ENCODE measurements at regions not wholly inside any gene's neighbourhood (a gene's known extent, or its start where the extent isn't known, plus 50 kb on each side); places are given as distances from the start of the nearest gene placed in this dataset.
A peak's percentile ranks its signal among the peaks of the same experiment; 100 is the strongest.

DNA sequence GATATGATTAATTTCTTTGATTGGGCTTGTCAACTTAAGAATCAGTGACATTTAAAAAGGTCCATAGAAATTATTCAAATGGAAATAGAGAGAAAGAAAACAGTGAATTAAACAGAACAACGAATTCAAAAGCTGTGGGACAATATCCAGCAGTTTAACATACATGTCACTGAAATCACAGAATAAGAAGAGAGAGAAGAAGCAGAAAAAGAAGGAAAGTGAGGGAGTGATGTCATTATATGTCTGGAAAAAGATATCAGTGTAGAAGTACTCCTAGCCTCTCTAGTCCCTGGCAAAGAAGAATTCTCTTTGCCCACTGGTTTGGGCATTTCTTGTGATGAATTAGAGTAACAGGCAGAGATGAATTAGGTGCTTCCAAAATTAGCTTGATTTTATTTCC is 109.2 kb upstream of the ABCA1 start:
- H3K9me3 ChIP-seq (ENCODE audit: control insufficient read depth, insufficient read depth, low read depth, low read length) = no peaks in the 10 kb centered on the region
- H3K4me3 ChIP-seq (ENCODE audit: low read depth, low read length) = no peak overlapping the region
- H3K27ac ChIP-seq (ENCODE audit: extremely low read depth, low read depth, low read length) = no peak overlapping the region
- no peaks in the 10 kb centered on the region for H3K36me3 ChIP-seq (ENCODE audit: control insufficient read depth in 2 of 2, insufficient read depth in 1 of 2, low read length in 2 of 2)
- no peaks in the 10 kb centered on the region for H3K4me1 ChIP-seq (ENCODE audit: control insufficient read depth, insufficient read depth, low read length)
- POLR2A ChIA-PET = no interaction called here
- CTCF ChIA-PET = interaction anchor here (0.5 kb wide), 1 partner anchor 20 kb away, joined by 3 read pairs; no protein-coding TSS in a partner anchor
- peak; percentile 80 for TF ChIP-seq SETDB1 (IDR thresholded peaks at IDR 0.05; ENCODE audit: insufficient read length, low read length)
- peak; percentile 58; the same call in 1 of the 2 replicates for TF ChIP-seq TRIM28 (IDR thresholded peaks at IDR 0.05; ENCODE audit: borderline replicate concordance, low read length)
- no peak for TF ChIP-seq ZNF121 (tag by site-specific recombination; IDR thresholded peaks at IDR 0.05)

DNA sequence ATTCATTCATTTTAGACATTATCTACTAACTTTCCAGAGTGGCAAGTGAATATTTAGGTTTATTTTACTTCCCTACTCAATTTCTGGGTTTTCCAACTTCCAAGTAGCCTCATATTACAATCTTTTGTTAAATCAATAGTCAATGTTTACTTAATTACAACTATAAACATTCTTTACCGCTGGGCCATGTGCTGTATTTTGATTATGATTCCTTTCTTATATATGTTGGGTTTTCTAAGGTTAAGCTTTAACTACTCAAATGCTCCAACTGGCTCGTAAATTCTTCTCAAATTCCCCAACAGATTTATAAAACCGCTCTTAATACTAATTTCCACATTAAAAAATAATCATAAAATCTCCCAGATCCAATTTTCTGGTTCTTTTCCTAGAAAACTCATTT is 110.1 kb upstream of the ABCA1 start:
- H3K36me3 ChIP-seq (ENCODE audit: control insufficient read depth in 2 of 2, insufficient read depth in 1 of 2, low read length in 2 of 2) = no peaks in the 10 kb centered on the region
- no peaks in the 10 kb centered on the region for H3K9me3 ChIP-seq (ENCODE audit: control insufficient read depth, insufficient read depth, low read depth, low read length)
- no peak overlapping the region for H3K27ac ChIP-seq (ENCODE audit: extremely low read depth, low read depth, low read length)
- CTCF ChIA-PET = no interaction called here
- POLR2A ChIA-PET = no interaction called here
- H3K4me3 ChIP-seq (ENCODE audit: low read depth, low read length) = no peak overlapping the region
- TF ChIP-seq PRDM1 (tag by site-specific recombination; IDR thresholded peaks at IDR 0.05) (no peak), SP7 (tag by site-specific recombination; IDR thresholded peaks at IDR 0.05) (no peak), ZNF529 (tag by site-specific recombination; IDR thresholded peaks at IDR 0.05; ENCODE audit: insufficient replicate concordance) (no peak), ZNF555 (tag by site-specific recombination; conservative IDR thresholded peaks at IDR 0.05) (no peak), KLF10 (tag by site-specific recombination; IDR thresholded peaks at IDR 0.05) (no peak), ZNF843 (tag by site-specific recombination; IDR thresholded peaks at IDR 0.05) (no peak), ZXDB (tag by site-specific recombination; IDR thresholded peaks at IDR 0.05) (no peak), ZBTB1 (tag by site-specific recombination; IDR thresholded peaks at IDR 0.05) (no peak), ZNF549 (tag by site-specific recombination; IDR thresholded peaks at IDR 0.05) (no peak), GFI1B (tag by site-specific recombination; IDR thresholded peaks at IDR 0.05) (no peak), YY2 (tag by site-specific recombination; IDR thresholded peaks at IDR 0.05) (no peak), ZNF146 (tag by site-specific recombination; IDR thresholded peaks at IDR 0.05) (no peak), MEIS1 (CRISPR knock-in tag; IDR thresholded peaks at IDR 0.05; ENCODE audit: borderline replicate concordance) (no peak), ZFP3 (tag by site-specific recombination; IDR thresholded peaks at IDR 0.05; ENCODE audit: low read depth) (no peak)
- TF ChIP-seq, protein P1, sequence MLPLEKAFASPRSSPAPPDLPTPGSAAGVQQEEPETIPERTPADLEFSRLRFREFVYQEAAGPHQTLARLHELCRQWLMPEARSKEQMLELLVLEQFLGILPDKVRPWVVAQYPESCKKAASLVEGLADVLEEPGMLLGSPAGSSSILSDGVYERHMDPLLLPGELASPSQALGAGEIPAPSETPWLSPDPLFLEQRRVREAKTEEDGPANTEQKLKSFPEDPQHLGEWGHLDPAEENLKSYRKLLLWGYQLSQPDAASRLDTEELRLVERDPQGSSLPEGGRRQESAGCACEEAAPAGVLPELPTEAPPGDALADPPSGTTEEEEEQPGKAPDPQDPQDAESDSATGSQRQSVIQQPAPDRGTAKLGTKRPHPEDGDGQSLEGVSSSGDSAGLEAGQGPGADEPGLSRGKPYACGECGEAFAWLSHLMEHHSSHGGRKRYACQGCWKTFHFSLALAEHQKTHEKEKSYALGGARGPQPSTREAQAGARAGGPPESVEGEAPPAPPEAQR (tag by site-specific recombination; IDR thresholded peaks at IDR 0.05) = no peak
- TF ChIP-seq, protein P2, sequence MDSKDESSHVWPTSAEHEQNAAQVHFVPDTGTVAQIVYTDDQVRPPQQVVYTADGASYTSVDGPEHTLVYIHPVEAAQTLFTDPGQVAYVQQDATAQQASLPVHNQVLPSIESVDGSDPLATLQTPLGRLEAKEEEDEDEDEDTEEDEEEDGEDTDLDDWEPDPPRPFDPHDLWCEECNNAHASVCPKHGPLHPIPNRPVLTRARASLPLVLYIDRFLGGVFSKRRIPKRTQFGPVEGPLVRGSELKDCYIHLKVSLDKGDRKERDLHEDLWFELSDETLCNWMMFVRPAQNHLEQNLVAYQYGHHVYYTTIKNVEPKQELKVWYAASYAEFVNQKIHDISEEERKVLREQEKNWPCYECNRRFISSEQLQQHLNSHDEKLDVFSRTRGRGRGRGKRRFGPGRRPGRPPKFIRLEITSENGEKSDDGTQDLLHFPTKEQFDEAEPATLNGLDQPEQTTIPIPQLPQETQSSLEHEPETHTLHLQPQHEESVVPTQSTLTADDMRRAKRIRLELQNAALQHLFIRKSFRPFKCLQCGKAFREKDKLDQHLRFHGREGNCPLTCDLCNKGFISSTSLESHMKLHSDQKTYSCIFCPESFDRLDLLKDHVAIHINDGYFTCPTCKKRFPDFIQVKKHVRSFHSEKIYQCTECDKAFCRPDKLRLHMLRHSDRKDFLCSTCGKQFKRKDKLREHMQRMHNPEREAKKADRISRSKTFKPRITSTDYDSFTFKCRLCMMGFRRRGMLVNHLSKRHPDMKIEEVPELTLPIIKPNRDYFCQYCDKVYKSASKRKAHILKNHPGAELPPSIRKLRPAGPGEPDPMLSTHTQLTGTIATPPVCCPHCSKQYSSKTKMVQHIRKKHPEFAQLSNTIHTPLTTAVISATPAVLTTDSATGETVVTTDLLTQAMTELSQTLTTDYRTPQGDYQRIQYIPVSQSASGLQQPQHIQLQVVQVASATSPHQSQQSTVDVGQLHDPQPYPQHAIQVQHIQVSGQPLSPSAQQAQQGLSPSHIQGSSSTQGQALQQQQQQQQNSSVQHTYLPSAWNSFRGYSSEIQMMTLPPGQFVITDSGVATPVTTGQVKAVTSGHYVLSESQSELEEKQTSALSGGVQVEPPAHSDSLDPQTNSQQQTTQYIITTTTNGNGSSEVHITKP (tag by site-specific recombination; IDR thresholded peaks at IDR 0.05) = no peak
- TF ChIP-seq, protein P3, sequence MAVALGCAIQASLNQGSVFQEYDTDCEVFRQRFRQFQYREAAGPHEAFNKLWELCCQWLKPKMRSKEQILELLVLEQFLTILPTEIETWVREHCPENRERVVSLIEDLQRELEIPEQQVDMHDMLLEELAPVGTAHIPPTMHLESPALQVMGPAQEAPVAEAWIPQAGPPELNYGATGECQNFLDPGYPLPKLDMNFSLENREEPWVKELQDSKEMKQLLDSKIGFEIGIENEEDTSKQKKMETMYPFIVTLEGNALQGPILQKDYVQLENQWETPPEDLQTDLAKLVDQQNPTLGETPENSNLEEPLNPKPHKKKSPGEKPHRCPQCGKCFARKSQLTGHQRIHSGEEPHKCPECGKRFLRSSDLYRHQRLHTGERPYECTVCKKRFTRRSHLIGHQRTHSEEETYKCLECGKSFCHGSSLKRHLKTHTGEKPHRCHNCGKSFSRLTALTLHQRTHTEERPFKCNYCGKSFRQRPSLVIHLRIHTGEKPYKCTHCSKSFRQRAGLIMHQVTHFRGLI (tag by site-specific recombination; IDR thresholded peaks at IDR 0.05) = no peak
- TF ChIP-seq, protein P4, sequence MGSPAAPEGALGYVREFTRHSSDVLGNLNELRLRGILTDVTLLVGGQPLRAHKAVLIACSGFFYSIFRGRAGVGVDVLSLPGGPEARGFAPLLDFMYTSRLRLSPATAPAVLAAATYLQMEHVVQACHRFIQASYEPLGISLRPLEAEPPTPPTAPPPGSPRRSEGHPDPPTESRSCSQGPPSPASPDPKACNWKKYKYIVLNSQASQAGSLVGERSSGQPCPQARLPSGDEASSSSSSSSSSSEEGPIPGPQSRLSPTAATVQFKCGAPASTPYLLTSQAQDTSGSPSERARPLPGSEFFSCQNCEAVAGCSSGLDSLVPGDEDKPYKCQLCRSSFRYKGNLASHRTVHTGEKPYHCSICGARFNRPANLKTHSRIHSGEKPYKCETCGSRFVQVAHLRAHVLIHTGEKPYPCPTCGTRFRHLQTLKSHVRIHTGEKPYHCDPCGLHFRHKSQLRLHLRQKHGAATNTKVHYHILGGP (tag by site-specific recombination; IDR thresholded peaks at IDR 0.05) = no peak
- no peaks in the 10 kb centered on the region for H3K4me1 ChIP-seq (ENCODE audit: control insufficient read depth, insufficient read depth, low read length)
